Hepatic stellate cell (primary cell): ENCODE measurements at regions not wholly inside any gene's neighbourhood (a gene's known extent, or its start where the extent isn't known, plus 50 kb on each side); places are given as distances from the start of the nearest gene placed in this dataset.
"Not testable (repeated sequence)": the region's sequence is repeated elsewhere in the genome, so short reads cannot be mapped to it uniquely, and the experiment has no call there.

Experiments used
- DNase-seq: peaks from one replicate; pipeline ENCODE4 v3.0.0; 2011; ENCODE audit warnings: low spot score

- DNase-seq = no peak
Measured at GRCh38 chr10:2920168-2920567, 147.2 kb upstream of the PFKP start.

GRCh38 chr10:2919016-2919415 lies 148.3 kb upstream of the PFKP start:
- DNase-seq = no peak

- DNase-seq = no peak
Measured at GRCh38 chr10:2918489-2918888, 148.9 kb upstream of the PFKP start.

GRCh38 chr10:2917926-2918325 lies 149.4 kb upstream of the PFKP start:
- no peak for DNase-seq

GRCh38 chr10:2915412-2915811 lies 151.9 kb upstream of the PFKP start:
- DNase-seq = no peak

- DNase-seq = no peak
Measured at GRCh38 chr10:2914741-2915140, 152.6 kb upstream of the PFKP start.

- DNase-seq = no peak
Measured at GRCh38 chr10:2913474-2913873, 153.9 kb upstream of the PFKP start.

GRCh38 chr10:2910656-2911055 lies 156.7 kb upstream of the PFKP start:
- no peak for DNase-seq

- no peak for DNase-seq
Measured at GRCh38 chr10:2909921-2910320, 157.4 kb upstream of the PFKP start.

- no peak for DNase-seq
Measured at GRCh38 chr10:2908851-2909630, 158.3 kb upstream of the PFKP start.

GRCh38 chr10:2906974-2907373 lies 160.4 kb upstream of the PFKP start:
- DNase-seq = no peak

GRCh38 chr10:2905851-2906250 lies 161.5 kb upstream of the PFKP start:
- no peak for DNase-seq

GRCh38 chr10:2900530-2900929 lies 166.8 kb upstream of the PFKP start:
- DNase-seq = no peak

GRCh38 chr10:2899246-2899951 lies 167.9 kb upstream of the PFKP start:
- no peak for DNase-seq

- DNase-seq = no peak
Measured at GRCh38 chr10:2898509-2898860, 168.9 kb upstream of the PFKP start.

- no peak for DNase-seq
Measured at GRCh38 chr10:2897619-2898508, 169.5 kb upstream of the PFKP start.

- DNase-seq = not testable (repeated sequence)
Measured at GRCh38 chr10:2896334-2896733, 171.0 kb upstream of the PFKP start.

GRCh38 chr10:2895594-2896196 lies 171.7 kb upstream of the PFKP start:
- DNase-seq = no peak

GRCh38 chr10:2893991-2894390 lies 173.4 kb upstream of the PFKP start:
- no peak for DNase-seq

- DNase-seq = no peak
Measured at GRCh38 chr10:2893158-2893845, 174.0 kb upstream of the PFKP start.

GRCh38 chr10:2891770-2892124 lies 175.6 kb upstream of the PFKP start:
- no peak for DNase-seq
